HG03097 (cell line): ENCODE measurements at regions not wholly inside any gene's neighbourhood (a gene's known extent, or its start where the extent isn't known, plus 50 kb on each side); places are given as distances from the start of the nearest gene placed in this dataset.

Source experiments
- ATAC-seq: cut with Tn5 transposase; IDR thresholded peaks from one replicate; pipeline ENCODE4 v1.9.1; 2021; ENCODE audit not compliant: unreplicated experiment, low FRiP score

DNA sequence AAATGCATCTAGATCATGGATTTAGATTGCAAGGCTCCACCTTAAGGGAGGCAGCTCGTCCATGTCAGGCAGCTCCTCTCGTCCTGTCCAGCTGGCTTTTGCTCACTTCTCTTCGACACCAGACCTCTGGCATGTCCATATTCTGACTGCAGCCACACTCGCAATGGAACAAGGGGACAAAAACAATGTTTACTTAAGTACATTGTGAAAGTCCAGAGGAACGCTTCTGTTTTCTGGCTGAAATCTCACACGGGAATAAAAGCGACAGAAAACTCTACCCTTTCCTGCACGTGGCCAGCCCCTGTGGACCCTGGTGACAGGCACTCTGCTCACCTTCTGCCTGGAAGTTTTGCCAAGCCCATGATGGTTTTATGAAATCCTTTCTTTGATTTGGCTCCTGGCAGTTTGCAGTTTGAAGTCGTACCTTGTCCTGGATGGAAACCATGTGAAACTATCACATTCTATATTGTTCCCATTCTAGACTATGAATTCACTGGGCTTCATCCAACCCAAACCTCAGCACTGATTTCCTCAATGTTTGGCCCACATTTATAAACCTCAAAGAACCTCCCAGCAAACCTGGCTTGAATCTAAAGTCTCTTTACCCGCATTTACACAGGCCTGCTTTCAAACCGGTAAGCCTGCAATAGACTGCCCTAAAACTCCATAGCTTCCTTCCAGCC lies 134.3 kb upstream of the PIEZO2 start:
- no peak for ATAC-seq

DNA sequence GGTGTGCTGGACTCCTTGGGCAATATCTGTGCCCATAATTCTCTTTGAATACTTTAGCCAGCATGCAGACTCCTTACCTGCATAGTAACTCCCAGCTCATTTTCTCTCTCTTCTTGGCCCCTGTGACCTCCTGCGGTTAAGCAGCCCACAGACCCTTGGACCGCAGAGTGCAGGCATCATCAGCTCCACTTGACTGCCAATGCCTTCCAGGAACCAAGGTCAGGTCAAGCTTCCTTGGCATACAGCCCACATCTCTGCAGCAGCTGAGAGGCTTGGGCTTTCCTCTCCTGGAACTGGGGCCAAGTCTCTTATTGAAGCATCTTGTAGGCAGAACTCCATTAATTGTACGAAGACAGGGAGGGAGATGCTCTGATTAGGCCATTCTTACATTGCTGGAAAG lies 130.1 kb upstream of the PIEZO2 start:
- no peak for ATAC-seq

DNA sequence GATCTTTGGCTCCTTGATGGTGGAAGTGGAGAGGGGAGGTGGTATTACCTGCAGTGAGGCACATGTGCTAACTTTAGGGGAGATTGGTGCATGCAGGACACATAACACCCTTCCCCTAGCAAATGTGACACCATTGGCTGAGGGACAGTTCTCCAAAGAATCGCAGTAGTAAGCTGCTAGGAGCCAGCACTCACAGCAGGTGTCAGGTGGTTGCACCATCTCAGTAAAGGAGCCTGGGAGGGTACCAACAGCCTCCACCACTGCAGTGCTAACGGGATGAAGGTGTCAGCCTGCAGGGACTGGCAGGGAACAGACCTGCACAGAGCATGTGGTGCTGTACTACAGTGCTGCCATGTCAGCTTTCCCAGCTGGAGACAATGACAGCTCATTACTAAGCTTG lies 127.3 kb upstream of the PIEZO2 start:
- no peak for ATAC-seq

DNA sequence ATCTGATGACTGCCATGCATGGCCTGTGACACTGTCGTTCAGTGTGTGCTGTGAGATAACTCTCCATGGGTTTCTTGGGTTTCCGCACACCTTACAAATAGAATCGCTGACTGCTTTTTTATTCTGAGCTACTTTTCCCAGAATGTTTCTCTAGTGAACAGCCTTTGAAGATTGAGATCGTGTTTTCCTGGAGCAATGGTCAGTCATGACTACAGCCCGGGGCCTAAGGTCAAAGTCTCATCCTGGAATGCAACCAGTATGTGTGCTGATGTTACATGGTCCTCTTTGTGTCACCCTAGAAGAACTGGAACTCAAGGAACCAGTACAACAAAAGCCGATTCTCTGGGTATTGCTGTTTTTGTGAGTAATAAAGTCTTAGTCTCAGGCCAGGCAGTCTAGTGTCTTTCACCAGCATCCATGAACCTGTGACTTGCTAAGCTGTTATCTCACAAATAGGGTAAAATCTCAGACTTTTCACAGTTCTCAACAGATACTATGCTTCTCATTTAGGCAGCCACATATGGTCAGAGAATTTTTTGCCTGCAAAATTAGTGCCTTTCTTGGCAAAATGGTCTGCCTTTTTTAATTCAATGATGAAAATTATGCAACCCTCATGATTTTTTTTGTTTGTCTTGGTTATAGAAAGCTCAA lies 124.9 kb upstream of the PIEZO2 start:
- no peak for ATAC-seq

- ATAC-seq, result no peak
These were observed 123.1 kb upstream of the PIEZO2 start for GRCh38 chr18:11272516-11272915.

DNA sequence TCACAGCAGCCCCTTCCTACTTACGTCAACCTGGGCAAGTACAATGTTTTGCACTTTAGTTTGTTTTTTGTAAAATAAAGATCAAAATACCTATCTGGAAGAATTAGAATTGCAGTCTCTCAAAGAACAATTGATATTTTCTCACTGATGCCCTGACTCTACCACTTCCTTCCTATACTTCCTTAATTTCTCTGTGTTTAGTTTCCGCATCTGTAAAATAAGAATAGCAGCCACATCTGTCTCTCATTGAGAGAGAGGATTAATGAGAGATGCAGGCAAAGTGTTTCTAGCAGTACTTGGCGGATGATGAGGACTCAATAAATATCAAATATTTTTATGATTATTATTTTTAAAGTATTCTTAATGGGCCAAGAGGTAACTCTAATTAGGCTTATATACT lies 122.6 kb upstream of the PIEZO2 start:
- ATAC-seq, result no peak

DNA sequence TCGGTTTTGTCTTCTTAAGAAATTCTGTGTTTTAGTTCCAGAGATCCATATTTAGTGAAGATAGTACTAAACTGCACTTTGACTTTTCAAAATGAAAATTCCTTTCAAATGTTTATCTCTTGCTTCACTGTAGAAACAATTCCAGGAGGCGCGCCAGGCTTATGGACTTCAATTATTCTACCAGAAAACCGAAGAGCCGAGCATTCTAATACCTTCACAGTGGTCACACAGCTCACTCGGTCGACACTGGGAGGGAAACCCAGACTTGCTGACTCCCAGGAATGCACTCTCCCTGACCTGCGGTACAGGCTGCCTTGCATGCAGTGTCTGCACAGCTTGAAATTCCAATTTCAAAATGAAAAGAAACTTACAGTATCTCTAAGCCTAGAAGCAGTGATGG lies 119.9 kb upstream of the PIEZO2 start:
- no peak for ATAC-seq

DNA sequence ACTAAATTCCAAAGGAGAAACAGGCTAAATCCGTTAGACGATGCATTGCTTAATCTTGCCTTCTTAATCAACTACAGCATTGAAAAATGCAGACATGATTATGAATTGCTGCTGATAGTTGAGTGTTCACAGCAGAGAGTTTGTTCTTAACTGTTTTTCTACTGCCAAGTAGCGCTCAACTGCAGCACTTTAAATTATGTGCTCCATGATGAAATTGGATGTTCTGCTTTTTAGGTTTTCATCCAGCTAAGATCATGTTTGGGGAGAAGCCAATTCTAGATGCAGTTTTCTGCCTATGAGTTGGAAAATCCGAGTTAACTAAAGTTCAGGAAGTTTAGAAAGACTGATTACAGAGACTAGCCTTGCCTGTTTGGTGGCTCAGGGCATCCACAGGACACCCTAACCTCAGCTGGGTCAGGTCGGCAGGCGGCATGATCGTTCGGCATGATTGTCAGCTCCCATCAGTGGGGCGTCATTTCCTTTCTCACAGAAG lies 119.4 kb upstream of the PIEZO2 start:
- no peak for ATAC-seq

DNA sequence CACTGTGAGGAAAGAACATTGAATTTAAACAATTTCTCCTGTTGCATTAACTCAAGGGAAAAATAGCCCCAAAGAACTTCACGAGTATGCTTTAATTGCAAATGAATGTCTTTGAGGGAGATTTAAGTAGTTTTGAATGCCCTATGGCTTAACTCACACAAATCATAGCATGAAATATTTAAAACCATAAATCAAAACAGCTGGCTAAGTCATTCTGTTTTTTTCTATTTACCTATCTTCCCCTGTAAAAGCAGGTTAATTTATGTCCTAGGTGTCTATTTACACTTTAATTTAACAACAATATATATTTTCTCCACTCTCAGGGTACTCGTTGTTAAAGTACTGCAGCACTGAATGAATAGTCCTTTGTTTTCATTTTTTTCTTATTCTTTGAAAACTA lies 118.8 kb upstream of the PIEZO2 start:
- ATAC-seq, result no peak

- no peak for ATAC-seq
These were observed 117.6 kb upstream of the PIEZO2 start for GRCh38 chr18:11266781-11267480.

GRCh38 chr18:11261486-11261885 lies 112.1 kb upstream of the PIEZO2 start:
- ATAC-seq, result no peak

- ATAC-seq, result no peak
These were observed 111.6 kb upstream of the PIEZO2 start for GRCh38 chr18:11260961-11261461.

GRCh38 chr18:11259469-11260150 lies 110.2 kb upstream of the PIEZO2 start:
- no peak for ATAC-seq

DNA sequence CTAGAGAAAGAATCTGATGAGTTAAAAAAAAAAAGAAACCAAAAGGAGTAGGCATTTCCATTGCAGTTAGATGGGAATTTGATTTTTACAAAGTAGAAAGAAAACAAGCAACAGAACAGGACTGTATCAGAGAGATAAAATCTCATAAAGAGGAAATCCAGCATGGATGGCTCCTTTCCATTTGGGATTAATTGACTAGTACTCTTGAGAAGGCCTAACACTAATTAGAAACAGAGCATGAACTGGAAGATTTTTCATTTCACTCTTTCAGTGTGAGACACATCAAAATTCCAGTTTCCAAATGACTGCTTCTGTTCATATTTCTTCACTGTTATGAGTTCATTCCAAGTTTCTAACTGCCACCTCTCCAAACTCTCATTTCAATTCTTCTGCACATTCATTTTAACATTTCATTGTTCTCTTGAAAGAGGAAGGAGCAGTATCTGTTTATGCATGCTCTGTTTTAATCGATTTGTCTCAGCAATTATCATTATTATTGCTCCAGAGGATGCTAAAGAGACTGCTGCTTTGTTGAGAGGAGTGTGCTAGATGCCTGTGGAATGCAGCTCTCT lies 108.8 kb upstream of the PIEZO2 start:
- ATAC-seq, result no peak

- no peak for ATAC-seq
These were observed 106.9 kb upstream of the PIEZO2 start for GRCh38 chr18:11256251-11256650.

DNA sequence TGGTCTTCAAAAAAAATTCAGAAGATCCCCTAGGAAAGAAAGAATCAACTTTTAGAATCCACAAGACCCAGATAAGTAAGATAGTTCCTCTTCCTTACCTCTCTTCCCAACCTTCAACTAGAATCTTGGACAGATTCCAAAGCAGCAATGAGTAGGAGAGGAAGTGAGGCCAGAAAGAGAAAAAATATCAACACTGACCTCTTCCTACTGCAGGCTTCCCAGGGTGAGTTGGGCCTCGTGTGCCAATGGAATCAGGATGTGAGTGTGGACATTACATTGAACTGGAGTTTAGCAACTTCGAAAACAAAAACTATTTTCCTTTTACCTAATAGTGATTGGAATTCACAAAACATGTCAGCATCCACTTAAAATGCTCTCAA lies 102.5 kb upstream of the PIEZO2 start:
- ATAC-seq, result no peak

DNA sequence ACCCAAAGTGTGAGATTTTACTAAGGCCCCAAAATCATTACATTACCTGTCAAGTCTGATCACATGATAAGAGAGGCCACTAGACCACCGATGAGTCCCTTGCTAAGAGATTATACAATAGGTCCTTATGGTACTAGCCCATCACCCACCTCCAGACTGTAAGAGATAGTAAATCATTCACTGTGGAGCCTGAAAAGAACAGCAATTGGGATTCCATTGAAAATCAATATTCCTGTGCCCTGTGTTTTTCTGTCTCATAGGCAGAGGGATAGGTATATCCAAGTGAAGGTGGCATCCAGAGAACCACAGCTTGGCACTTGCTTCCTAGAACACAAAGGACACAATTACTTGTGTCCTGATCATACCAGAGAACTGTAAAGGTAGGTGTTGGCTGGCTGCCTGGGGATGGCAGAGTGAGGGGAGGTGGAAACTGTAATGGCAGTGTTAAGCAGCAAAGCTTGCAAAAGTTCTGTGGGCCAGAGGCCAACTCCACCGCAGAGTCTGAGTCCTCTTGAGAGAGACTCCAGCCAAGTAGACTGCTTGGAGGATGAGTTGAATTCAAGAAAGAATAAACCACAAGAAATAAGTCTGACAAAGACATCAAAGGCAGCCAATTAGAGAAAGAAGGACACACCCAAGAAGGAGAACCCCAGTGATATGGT lies 102.0 kb upstream of the PIEZO2 start:
- ATAC-seq, result no peak

GRCh38 chr18:11249391-11249790 lies 100.0 kb upstream of the PIEZO2 start:
- ATAC-seq, result no peak

- no peak for ATAC-seq
These were observed 98.1 kb upstream of the PIEZO2 start for GRCh38 chr18:11247381-11247970.
